ENCODE measurements at regions not wholly inside any gene's neighbourhood (a gene's known extent, or its start where the extent isn't known, plus 50 kb on each side); places are given as distances from the start of the nearest gene placed in this dataset.

GRCh38 chr11:130703489-130704190 is 212.6 kb downstream of the SNX19 start:
- ATAC-seq (ENCODE audit: low FRiP score) (no peak), DNase-seq (no peak)
- intact Hi-C loops (cut with DNase I) = no loop called here
- no peaks in the 10 kb centered on the region for H3K27me3 ChIP-seq (ENCODE audit: control insufficient read depth in 1 of 2, insufficient read depth in 2 of 2, low read length in 1 of 2)
- no peak overlapping the region for H3K4me3 ChIP-seq (ENCODE audit: low read length in 2 of 2)
- no peaks in the 10 kb centered on the region for H3K9me3 ChIP-seq (ENCODE audit: control insufficient read depth, low read length)
- no peaks in the 10 kb centered on the region for H3K4me1 ChIP-seq (ENCODE audit: control insufficient read depth in 1 of 2, insufficient read depth in 2 of 2, low read length in 2 of 2)
- no peaks in the 10 kb centered on the region for H3K36me3 ChIP-seq (ENCODE audit: control insufficient read depth in 1 of 2, insufficient read depth in 2 of 2, low read length in 1 of 2)
- no peak overlapping the region for H3K27ac ChIP-seq (ENCODE audit: low read depth in 1 of 2, low read length in 2 of 2)
- WGBS, 2 donors = 77 to 79% methylated on average over 9 of the region's 9 CpGs

- no peaks in the 10 kb centered on the region for H3K27me3 ChIP-seq (ENCODE audit: control insufficient read depth in 1 of 2, insufficient read depth in 2 of 2, low read length in 1 of 2)
- no peaks in the 10 kb centered on the region for H3K36me3 ChIP-seq (ENCODE audit: control insufficient read depth in 1 of 2, insufficient read depth in 2 of 2, low read length in 1 of 2)
- intact Hi-C loops (cut with DNase I) = no loop called here
- H3K4me1 ChIP-seq (ENCODE audit: control insufficient read depth in 1 of 2, insufficient read depth in 2 of 2, low read length in 2 of 2) = no peaks in the 10 kb centered on the region
- no peak overlapping the region for H3K4me3 ChIP-seq (ENCODE audit: low read length in 2 of 2)
- H3K9me3 ChIP-seq (ENCODE audit: control insufficient read depth, low read length) = no peaks in the 10 kb centered on the region
- DNase-seq = no peak
- 51 to 56% methylated on average over 5 of the region's 5 CpGs for WGBS, 2 donors
- H3K27ac ChIP-seq (ENCODE audit: low read depth in 1 of 2, low read length in 2 of 2) = no peak overlapping the region
- ATAC-seq (ENCODE audit: low FRiP score) = no peak
These were observed 210.4 kb downstream of the SNX19 start for GRCh38 chr11:130705670-130706421.

DNA sequence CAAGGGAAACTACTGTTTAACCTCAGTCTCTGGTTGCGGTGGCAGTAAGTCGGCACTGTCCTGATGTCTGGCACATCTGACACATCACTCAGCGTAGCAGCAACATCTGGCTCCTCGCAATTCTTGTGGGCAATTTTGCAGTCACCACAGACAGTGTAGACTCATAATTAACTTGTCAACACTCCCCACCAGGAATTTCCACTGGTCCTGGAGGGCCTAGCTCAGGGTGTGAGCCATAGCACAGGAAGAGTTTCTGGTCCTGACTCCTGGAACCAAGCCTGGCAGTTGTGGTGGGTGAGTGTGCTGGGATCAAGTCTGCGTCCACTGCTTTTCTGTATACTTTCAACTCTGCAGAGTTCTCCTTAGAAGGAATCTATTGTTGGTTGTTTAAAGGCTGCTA is 209.7 kb downstream of the SNX19 start:
- H3K9me3 ChIP-seq (ENCODE audit: control insufficient read depth, low read length) = no peaks in the 10 kb centered on the region
- no peaks in the 10 kb centered on the region for H3K4me1 ChIP-seq (ENCODE audit: control insufficient read depth in 1 of 2, insufficient read depth in 2 of 2, low read length in 2 of 2)
- 94 to 97% methylated on average over 5 of the region's 5 CpGs for WGBS, 2 donors
- no peak for ATAC-seq (ENCODE audit: low FRiP score)
- no peak overlapping the region for H3K4me3 ChIP-seq (ENCODE audit: low read length in 2 of 2)
- no peaks in the 10 kb centered on the region for H3K36me3 ChIP-seq (ENCODE audit: control insufficient read depth in 1 of 2, insufficient read depth in 2 of 2, low read length in 1 of 2)
- no peaks in the 10 kb centered on the region for H3K27me3 ChIP-seq (ENCODE audit: control insufficient read depth in 1 of 2, insufficient read depth in 2 of 2, low read length in 1 of 2)
- H3K27ac ChIP-seq (ENCODE audit: low read depth in 1 of 2, low read length in 2 of 2) = no peak overlapping the region
- intact Hi-C loops (cut with DNase I) = no loop called here
- no peak for DNase-seq

DNA sequence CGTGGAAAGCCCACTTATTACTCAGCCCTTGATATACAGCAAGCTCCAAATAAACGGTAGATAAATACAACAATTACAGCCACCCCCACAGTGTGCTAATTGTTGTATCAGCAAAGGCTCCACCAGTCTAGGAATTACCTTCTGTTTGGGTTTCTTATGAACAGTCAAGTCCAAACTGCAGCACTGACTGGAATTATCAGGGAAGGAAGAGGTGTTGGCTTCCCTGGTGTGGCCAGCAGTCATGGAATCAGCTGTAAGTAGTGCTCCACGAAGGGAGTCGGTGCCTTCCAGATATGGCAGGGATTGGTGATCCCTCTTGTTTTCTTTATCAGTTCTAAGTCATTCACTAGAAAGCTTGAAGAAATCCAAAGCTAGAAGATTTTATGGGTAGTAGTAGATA is 209.1 kb downstream of the SNX19 start:
- Histone ChIP-seq H3K9me3 (ENCODE audit: control insufficient read depth, low read length) (no peaks in the 10 kb centered on the region), H3K4me1 (ENCODE audit: control insufficient read depth in 1 of 2, insufficient read depth in 2 of 2, low read length in 2 of 2) (no peaks in the 10 kb centered on the region), H3K27ac (ENCODE audit: low read depth in 1 of 2, low read length in 2 of 2) (no peak overlapping the region), H3K36me3 (ENCODE audit: control insufficient read depth in 1 of 2, insufficient read depth in 2 of 2, low read length in 1 of 2) (no peaks in the 10 kb centered on the region), H3K4me3 (ENCODE audit: low read length in 2 of 2) (no peak overlapping the region), H3K27me3 (ENCODE audit: control insufficient read depth in 1 of 2, insufficient read depth in 2 of 2, low read length in 1 of 2) (no peaks in the 10 kb centered on the region)
- WGBS, 2 donors = 88 to 92% methylated on average over 4 of the region's 4 CpGs
- intact Hi-C loops (cut with DNase I) = no loop called here
- ATAC-seq (ENCODE audit: low FRiP score) (no peak), DNase-seq (no peak)

GRCh38 chr11:130709531-130709930 is 206.7 kb downstream of the SNX19 start:
- WGBS, 2 donors = 88 to 93% methylated on average over 5 of the region's 5 CpGs
- intact Hi-C loops (cut with DNase I) = no loop called here
- no peak for ATAC-seq (ENCODE audit: low FRiP score)
- Histone ChIP-seq H3K27me3 (ENCODE audit: control insufficient read depth in 1 of 2, insufficient read depth in 2 of 2, low read length in 1 of 2) (no peaks in the 10 kb centered on the region), H3K9me3 (ENCODE audit: control insufficient read depth, low read length) (no peaks in the 10 kb centered on the region), H3K4me1 (ENCODE audit: control insufficient read depth in 1 of 2, insufficient read depth in 2 of 2, low read length in 2 of 2) (no peaks in the 10 kb centered on the region), H3K4me3 (ENCODE audit: low read length in 2 of 2) (no peak overlapping the region), H3K27ac (ENCODE audit: low read depth in 1 of 2, low read length in 2 of 2) (no peak overlapping the region), H3K36me3 (ENCODE audit: control insufficient read depth in 1 of 2, insufficient read depth in 2 of 2, low read length in 1 of 2) (no peaks in the 10 kb centered on the region)
- DNase-seq = no peak

DNA sequence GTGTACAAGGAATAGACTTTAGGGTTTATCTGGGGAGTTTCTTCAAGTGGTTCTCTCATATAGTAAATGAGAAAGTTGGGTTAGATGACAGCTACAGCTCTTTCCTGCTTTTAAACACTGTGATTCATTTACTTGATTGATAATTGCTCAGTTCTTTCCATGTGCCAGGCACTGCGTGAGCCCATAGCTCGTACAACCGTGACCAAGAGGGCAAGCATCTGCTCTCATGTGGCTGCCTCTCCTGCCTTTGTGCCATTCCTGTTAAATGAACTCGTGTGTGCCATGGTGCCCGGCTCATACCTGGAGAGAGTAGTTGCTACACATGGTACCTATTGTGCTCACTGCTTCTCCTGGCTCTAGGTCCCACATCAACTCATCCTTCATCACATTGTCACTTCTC is 206.3 kb downstream of the SNX19 start:
- Histone ChIP-seq H3K4me1 (ENCODE audit: control insufficient read depth in 1 of 2, insufficient read depth in 2 of 2, low read length in 2 of 2) (no peaks in the 10 kb centered on the region), H3K4me3 (ENCODE audit: low read length in 2 of 2) (no peak overlapping the region), H3K27me3 (ENCODE audit: control insufficient read depth in 1 of 2, insufficient read depth in 2 of 2, low read length in 1 of 2) (no peaks in the 10 kb centered on the region), H3K36me3 (ENCODE audit: control insufficient read depth in 1 of 2, insufficient read depth in 2 of 2, low read length in 1 of 2) (no peaks in the 10 kb centered on the region), H3K27ac (ENCODE audit: low read depth in 1 of 2, low read length in 2 of 2) (no peak overlapping the region), H3K9me3 (ENCODE audit: control insufficient read depth, low read length) (no peaks in the 10 kb centered on the region)
- no peak for ATAC-seq (ENCODE audit: low FRiP score)
- intact Hi-C loops (cut with DNase I) = no loop called here
- no peak for DNase-seq
- WGBS, 2 donors = 86 to 95% methylated on average over 5 of the region's 5 CpGs

DNA sequence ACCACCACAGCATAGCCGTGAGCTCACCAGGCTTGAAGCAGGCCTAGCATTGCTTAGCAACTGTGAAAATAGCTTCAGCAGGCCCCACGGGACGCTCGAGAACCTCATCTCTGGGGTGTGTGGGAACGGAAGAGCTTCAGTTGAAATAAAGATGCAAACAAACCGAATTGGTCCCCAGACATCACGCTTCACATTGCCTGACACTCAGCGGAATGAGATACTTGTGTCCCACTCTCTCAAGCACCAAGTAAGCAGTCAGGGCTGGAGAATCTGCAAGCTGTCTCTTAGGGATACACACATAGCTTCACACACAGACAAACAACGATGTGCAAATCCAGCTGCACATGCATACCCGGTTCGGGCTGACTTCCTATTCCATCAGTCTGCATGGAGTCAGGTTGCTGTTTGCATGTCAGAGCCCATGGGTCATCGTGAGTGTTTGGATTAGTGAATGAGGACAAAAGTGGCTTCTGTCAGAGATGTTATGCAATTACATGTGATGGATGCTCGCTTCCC is 205.7 kb downstream of the SNX19 start:
- H3K4me3 ChIP-seq (ENCODE audit: low read length in 2 of 2) = no peak overlapping the region
- intact Hi-C loops (cut with DNase I) = no loop called here
- no peaks in the 10 kb centered on the region for H3K36me3 ChIP-seq (ENCODE audit: control insufficient read depth in 1 of 2, insufficient read depth in 2 of 2, low read length in 1 of 2)
- no peaks in the 10 kb centered on the region for H3K4me1 ChIP-seq (ENCODE audit: control insufficient read depth in 1 of 2, insufficient read depth in 2 of 2, low read length in 2 of 2)
- DNase-seq = no peak
- WGBS, 2 donors = 78 to 80% methylated on average over 13 of the region's 13 CpGs
- no peak overlapping the region for H3K27ac ChIP-seq (ENCODE audit: low read depth in 1 of 2, low read length in 2 of 2)
- no peak for ATAC-seq (ENCODE audit: low FRiP score)
- no peaks in the 10 kb centered on the region for H3K9me3 ChIP-seq (ENCODE audit: control insufficient read depth, low read length)
- no peaks in the 10 kb centered on the region for H3K27me3 ChIP-seq (ENCODE audit: control insufficient read depth in 1 of 2, insufficient read depth in 2 of 2, low read length in 1 of 2)

- DNase-seq (no peak), ATAC-seq (ENCODE audit: low FRiP score) (no peak)
- H3K4me3 ChIP-seq (ENCODE audit: low read length in 2 of 2) = no peak overlapping the region
- no peaks in the 10 kb centered on the region for H3K4me1 ChIP-seq (ENCODE audit: control insufficient read depth in 1 of 2, insufficient read depth in 2 of 2, low read length in 2 of 2)
- no peaks in the 10 kb centered on the region for H3K9me3 ChIP-seq (ENCODE audit: control insufficient read depth, low read length)
- intact Hi-C loops (cut with DNase I) = no loop called here
- no peaks in the 10 kb centered on the region for H3K36me3 ChIP-seq (ENCODE audit: control insufficient read depth in 1 of 2, insufficient read depth in 2 of 2, low read length in 1 of 2)
- WGBS, 2 donors = 84 to 87% methylated on average over 6 of the region's 6 CpGs
- H3K27me3 ChIP-seq (ENCODE audit: control insufficient read depth in 1 of 2, insufficient read depth in 2 of 2, low read length in 1 of 2) = no peaks in the 10 kb centered on the region
- no peak overlapping the region for H3K27ac ChIP-seq (ENCODE audit: low read depth in 1 of 2, low read length in 2 of 2)
These were observed 205.1 kb downstream of the SNX19 start for GRCh38 chr11:130711193-130711592.

DNA sequence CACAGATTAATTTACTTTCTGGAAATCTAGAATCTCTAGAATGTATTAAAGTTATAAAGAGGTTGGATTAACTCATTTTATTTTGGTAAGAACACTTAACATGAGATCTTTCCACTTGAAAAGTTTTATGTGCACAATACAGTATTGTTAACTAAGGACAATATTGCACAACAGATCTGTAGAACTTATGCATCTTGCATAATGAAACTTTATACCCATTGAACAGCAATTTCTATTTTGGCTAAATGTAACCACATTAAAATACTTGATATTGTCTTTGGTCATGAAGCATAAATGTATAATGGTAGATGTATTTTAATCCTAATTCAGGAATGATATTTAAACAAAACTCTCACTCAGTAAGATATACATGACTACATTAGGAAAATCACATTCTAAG is 203.8 kb downstream of the SNX19 start:
- no peaks in the 10 kb centered on the region for H3K36me3 ChIP-seq (ENCODE audit: control insufficient read depth in 1 of 2, insufficient read depth in 2 of 2, low read length in 1 of 2)
- H3K27ac ChIP-seq (ENCODE audit: low read depth in 1 of 2, low read length in 2 of 2) = no peak overlapping the region
- DNase-seq = no peak
- no peaks in the 10 kb centered on the region for H3K27me3 ChIP-seq (ENCODE audit: control insufficient read depth in 1 of 2, insufficient read depth in 2 of 2, low read length in 1 of 2)
- H3K4me1 ChIP-seq (ENCODE audit: control insufficient read depth in 1 of 2, insufficient read depth in 2 of 2, low read length in 2 of 2) = no peaks in the 10 kb centered on the region
- no peak overlapping the region for H3K4me3 ChIP-seq (ENCODE audit: low read length in 2 of 2)
- H3K9me3 ChIP-seq (ENCODE audit: control insufficient read depth, low read length) = no peaks in the 10 kb centered on the region
- ATAC-seq (ENCODE audit: low FRiP score) = no peak
- intact Hi-C loops (cut with DNase I) = no loop called here
